Left renal cortex interstitium (tissue), 4 donors: ENCODE measurements at regions not wholly inside any gene's neighbourhood (a gene's known extent, or its start where the extent isn't known, plus 50 kb on each side); places are given as distances from the start of the nearest gene placed in this dataset.

ENCODE experiments used
- DNase-seq, 4 donors: peaks; one replicate each; pipeline ENCODE4 v3.0.0-alpha.2; 2013; ENCODE audit warnings: low read depth in 4 of 4, low spot score in 2 of 4, missing footprints in 1 of 4

GRCh38 chr1:226816576-226816975 lies 53.8 kb upstream of the PSEN2 start:
- DNase-seq = no peak

DNA sequence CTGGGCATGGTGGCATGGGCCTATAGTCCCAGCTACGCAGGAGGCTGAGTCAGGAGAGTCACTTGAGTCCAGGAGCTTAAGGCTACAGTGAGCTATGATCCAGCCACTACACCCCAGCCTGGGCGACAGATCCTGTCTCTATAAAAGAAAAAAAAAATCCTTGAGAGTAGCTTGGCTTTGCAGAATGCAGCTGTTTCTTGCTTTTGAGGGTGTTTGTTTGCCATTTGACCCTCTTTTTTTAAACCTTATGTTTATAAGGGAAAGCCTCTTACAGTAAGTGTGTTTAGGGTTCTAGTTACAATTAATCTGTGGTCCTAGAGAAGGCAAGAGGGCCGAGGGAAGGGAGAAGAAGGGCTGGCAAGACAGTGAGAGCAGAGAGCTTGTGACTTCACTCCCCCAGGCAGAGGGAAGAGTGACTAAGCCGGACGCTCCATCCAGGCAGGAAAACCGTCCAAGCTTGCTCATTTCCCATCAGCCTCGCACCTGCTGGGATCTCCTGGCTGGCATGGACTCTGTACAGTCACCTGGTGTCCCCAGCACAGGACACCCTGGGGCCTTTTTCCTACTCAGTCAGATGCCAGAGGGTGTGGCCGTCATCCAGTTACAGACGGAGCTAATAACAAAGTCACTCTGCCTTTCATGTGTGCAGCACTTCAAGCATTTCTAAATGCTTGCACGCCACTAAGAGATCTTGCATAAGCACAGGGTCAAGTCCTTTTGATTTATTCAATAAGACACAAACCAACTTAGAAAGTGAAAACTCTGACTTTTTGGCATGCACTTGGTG lies 55.5 kb upstream of the PSEN2 start:
- DNase-seq = peak in 3 of 4 donors; percentile 32 to 47 (median 39)

GRCh38 chr1:226813671-226814591 lies 56.5 kb upstream of the PSEN2 start:
- DNase-seq = no peak

DNA sequence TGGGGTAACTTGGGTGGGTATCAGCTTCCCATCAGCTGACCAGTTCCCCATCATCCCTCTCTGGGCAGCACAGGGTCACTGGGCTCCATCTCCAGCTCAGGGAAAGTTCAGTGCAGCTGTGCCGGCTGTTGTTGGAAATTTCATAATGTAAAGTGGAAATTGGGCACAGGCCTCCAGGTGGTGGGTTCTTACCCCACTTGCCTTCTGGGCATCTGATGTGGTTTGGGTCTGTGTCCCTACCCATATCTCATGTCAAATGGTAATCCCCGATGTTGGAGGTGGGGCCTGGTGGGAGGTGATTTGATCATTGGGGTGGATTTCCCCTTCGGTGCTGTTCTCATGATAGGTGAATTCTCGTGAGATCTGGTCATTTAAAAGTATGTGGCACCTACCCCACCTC lies 59.7 kb upstream of the PSEN2 start:
- DNase-seq = no peak

DNA sequence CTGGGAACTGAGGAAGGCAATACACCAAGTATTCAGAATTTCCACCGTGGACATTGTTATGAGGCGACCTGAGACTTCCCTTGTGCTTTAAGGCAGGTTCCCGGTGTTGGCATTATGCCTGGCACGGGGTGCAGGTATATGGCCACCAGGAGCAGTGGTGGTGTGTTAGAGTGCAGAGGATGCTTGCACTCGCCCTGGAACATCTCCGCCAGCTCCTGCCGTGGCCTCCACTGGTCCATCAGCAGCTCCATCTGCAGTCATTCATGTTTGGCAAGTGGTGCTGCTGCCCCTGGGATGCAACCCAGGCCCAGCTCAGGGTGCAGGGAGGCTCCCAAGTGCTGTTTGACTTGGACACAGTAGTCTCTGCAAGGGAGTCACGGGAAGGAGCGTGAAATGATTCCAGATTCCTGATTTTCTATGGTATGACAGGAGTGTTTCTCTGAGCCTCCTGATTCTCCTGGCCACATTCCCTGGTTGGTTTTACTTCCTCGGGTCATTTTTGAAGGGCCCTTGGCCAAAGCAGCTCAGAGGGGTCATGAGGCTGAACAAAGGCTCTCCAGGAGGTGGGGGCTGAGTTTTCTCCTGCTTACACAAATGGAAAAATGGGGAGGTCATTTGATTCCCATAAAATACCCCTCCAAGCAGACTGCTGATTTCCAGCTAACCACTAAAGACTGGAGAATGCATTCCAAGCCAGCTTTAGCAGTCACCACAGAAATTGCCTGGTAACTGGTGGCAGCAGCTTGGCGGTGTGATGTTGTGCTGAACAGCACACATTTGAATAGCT lies 60.4 kb upstream of the PSEN2 start:
- no peak for DNase-seq

DNA sequence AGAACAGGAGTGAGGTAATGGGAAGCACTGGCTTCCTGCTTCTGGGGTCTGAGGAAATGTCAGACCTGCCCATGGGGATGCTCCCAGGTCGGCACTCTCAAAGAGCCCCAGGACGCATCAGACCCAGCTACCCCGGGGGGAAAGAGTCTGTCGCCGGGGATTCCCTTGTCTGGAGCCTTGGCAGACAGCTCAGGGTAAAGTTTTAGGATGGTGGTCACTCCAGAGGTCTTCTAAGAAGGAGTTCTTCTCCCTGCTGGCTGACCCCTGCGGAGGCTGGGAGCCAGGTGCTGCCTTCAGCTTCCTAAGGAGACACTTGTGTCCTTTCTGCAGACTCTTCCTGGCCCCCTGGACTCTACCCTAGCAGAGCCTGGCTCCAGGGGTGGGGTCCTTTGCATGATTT lies 61.9 kb upstream of the PSEN2 start:
- DNase-seq = no peak

- DNase-seq = no peak
These were observed 63.4 kb upstream of the PSEN2 start for GRCh38 chr1:226806988-226807387.

- DNase-seq = no peak
These were observed 65.3 kb upstream of the PSEN2 start for GRCh38 chr1:226804907-226805759.

DNA sequence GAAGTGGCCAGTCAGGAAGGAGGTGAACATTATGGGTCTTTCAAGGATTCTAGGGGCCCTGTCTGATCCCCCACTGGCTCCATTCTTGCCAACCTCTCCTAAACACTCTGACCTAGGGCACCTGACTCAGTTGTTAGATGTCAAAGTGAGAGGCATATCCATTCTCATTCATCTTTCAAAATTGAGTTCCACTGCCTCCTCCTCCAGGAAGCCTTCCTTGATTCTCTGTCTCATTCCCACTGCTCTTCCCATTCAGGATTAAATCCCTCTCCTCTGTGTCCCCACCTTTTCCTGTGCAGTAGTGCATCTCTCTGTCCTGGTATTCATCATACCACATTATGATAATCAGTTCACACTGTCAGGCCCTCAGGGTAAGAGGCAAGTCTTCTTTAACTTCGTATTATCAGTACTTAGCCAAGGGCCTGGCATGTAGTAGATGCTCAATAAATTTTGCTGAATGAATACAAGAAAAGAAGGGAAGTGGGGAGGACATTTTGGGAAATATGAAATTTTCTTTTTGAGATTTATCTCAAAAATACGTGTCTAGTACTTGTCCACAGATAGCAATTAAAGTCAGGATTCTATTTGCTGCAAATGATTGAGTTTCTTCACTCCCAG lies 61.8 kb upstream of the ITPKB start:
- no peak for DNase-seq

DNA sequence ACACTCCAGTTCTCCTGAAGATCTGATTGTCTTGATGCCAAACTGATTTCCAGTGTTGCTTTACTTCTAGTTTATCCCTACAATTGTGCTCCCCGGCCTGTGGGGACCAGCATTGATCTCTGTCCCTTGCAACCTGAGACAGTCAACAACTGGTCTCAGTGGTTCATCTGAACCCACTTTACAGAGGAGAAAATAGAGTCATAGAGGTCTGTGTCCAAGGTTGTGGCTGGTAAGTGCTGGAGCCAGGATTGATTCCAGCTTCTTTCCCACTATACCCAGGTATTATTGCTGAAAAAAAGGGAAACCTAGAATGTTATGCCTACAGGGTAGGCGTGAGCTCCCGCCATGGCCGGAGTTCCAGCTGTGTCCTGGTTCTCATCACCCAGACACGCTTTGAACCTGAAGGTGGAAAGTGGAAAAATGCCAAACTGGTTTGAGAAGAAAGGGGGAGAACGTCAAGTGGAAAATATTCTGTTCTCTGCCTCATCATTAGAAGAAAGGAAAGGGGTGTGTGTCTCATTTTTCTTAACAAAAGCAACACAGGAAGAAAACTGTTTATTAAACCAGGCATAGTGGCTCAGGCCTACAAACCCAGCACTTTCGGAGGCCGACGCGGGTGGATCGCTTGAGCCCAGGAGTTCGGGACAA lies 60.7 kb upstream of the ITPKB start:
- no peak for DNase-seq

- no peak for DNase-seq
These were observed 59.6 kb upstream of the ITPKB start for GRCh38 chr1:226798427-226799411.

DNA sequence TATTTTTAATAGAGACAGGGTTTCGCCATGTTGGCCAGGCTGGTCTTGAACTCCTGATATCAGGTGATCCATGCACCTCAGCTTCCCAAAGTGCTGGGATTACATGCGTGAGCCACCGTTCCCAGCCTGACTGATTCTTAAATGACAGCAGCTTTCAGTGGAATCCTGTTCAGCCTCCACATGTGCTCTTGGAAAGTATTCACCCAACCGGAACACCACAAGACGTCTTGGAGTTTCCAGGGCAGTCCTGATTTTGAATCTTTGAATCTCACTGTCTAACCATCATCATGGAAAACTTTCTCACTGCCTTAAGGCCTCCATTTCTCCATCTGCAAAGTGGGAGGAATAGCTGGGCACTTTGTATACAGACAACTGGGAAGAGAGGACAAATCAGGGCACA lies 58.1 kb upstream of the ITPKB start:
- DNase-seq = no peak

- no peak for DNase-seq
These were observed 54.7 kb upstream of the ITPKB start for GRCh38 chr1:226793620-226794276.

- DNase-seq = no peak
These were observed 53.3 kb upstream of the ITPKB start for GRCh38 chr1:226792368-226792767.

DNA sequence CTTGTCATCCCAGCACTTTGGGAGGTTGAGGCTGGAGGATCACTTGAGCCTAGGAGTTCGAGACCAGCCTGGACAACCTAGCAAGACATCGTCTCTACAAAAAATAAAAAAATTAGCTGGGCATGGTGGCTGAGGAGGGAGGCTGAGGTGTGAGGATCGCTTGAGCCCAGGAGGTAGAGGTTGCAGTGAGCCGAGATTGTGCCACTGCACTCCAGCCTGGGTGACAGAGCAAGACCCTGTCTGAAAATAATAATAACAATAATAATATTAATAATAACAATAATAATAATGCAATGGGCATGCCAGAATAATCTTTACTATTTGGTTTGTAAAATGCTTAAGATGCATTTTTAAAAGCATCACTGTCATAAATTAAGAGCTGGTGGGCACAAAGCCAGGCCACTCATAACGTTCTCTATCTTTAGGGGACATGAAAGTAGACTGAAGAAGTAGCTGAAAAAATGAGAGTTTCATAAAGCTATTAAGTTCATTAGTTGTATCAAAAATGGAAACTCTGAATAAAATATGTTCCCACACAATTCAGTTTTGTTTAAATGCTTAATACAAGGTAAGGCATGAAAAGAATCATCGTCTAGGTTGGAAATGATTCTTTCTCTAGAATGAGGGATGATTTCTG lies 51.6 kb upstream of the ITPKB start:
- no peak for DNase-seq

DNA sequence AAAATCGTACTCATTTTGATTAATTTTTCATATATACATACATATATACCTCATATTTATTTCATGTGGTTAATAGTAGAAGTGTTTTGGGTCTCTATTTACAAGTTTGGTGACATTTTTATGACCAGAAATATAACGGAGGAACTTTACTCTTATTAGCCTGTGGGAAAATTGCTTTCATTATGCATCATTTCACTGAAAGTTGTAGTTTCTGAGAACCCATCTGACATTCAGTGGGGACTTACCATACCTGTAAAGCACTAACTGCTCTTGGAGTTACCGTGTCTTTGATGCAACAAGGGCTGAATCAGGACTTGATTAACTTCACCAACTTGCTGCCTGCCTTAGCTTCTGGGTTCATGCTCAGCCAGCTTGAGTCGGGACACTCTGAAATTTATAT lies 49.9 kb upstream of the ITPKB start:
- no peak for DNase-seq
